Fibroblast of the aortic adventitia (primary cell): ENCODE measurements at regions not wholly inside any gene's neighbourhood (a gene's known extent, or its start where the extent isn't known, plus 50 kb on each side); places are given as distances from the start of the nearest gene placed in this dataset.

Experiments
- DNase-seq: peaks from one replicate; pipeline ENCODE4 v3.0.0-alpha.2; 2010; ENCODE audit warnings: low read depth
- H3K4me3 ChIP-seq: 2 replicates; pipeline ENCODE4 v1.5.1; 2011; ENCODE audit warnings: low read depth, mild to moderate bottlenecking, control low read depth, low read length, moderate library complexity
- CTCF ChIP-seq: IDR thresholded peaks from 2 replicates; pipeline ENCODE4 v1.5.1; 2011; ENCODE audit warnings: mild to moderate bottlenecking, low read length, control low read depth, inconsistent platforms; ENCODE audit not compliant: insufficient read depth

- TF ChIP-seq CTCF: no peak
- H3K4me3 ChIP-seq: no peak overlapping the region
- DNase-seq: no peak
These were observed 113.4 kb upstream of the RAB27B start for GRCh38 chr18:54714851-54715250.

- H3K4me3 ChIP-seq: no peak overlapping the region
- no peak for DNase-seq
These were observed 111.7 kb upstream of the RAB27B start for GRCh38 chr18:54716586-54716985.

GRCh38 chr18:54717673-54718407, 110.4 kb upstream of the RAB27B start:
- TF ChIP-seq CTCF: no peak
- H3K4me3 ChIP-seq: peak overlapping the region; percentile 26
- DNase-seq: no peak

More at GRCh38 chr18:54716586-54716985, 111.7 kb upstream of the RAB27B start:
- no peak for TF ChIP-seq CTCF

GRCh38 chr18:54718408-54718773, 109.9 kb upstream of the RAB27B start:
- TF ChIP-seq CTCF: no peak
- H3K4me3 ChIP-seq: no peak overlapping the region
- no peak for DNase-seq

- H3K4me3 ChIP-seq: no peak overlapping the region
- no peak for DNase-seq
- no peak for TF ChIP-seq CTCF
These were observed 107.7 kb upstream of the RAB27B start for GRCh38 chr18:54720620-54721019.

- no peak for TF ChIP-seq CTCF
- no peak for DNase-seq
- no peak overlapping the region for H3K4me3 ChIP-seq
These were observed 102.1 kb upstream of the RAB27B start for GRCh38 chr18:54726143-54726542.

- DNase-seq: peak; percentile 89
- no peak for TF ChIP-seq CTCF
- H3K4me3 ChIP-seq: no peak overlapping the region
These were observed 94.2 kb upstream of the RAB27B start for GRCh38 chr18:54734059-54734458.
